SK-N-SH (cell line): ENCODE measurements at regions not wholly inside any gene's neighbourhood (a gene's known extent, or its start where the extent isn't known, plus 50 kb on each side); places are given as distances from the start of the nearest gene placed in this dataset.

Experiments used
- CTCF ChIA-PET: fragments of 300-600, 350-600 bp; formaldehyde crosslinking; extraction: SDS; loops from one replicate; lab custom pipeline; 2021; lab: Yijun Ruan, JAX
- POLR2A ChIA-PET: fragments of 350-600 bp; sonication (Branson Sonifier 250); formaldehyde crosslinking; extraction: SDS; loops from one replicate; lab custom pipeline; 2020; ENCODE audit warnings: antibody characterized with exemption, inconsistent platforms; lab: Yijun Ruan, JAX
- DNase-seq: peaks from one replicate; pipeline ENCODE4 v3.0.0; 2012
- H2AFZ ChIP-seq: fragments of 200-600 bp; sonication (generic); 2 replicates; pipeline ENCODE4 v1.8.1; 2016; ENCODE audit warnings: antibody characterized with exemption, mild to moderate bottlenecking, low read depth
- H3F3A ChIP-seq: fragments of 200-600 bp; sonication (generic); replicated peaks from 2 replicates; pipeline ENCODE3; 2016; ENCODE audit warnings: antibody characterized with exemption, mild to moderate bottlenecking; ENCODE audit not compliant: insufficient read depth
- H3K27ac ChIP-seq, 2 experiments: fragments of 200-500 bp in 1 of 2; fragments of 200-600 bp in 1 of 2; sonication (Bioruptor generic) in 1 of 2; sonication (generic), shearing (Covaris generic) in 1 of 2; 2 replicates each; pipeline versions ENCODE4 v1.5.1 to v1.6.1; 2014 to 2016; ENCODE audit warnings: low read depth in 2 of 2, inconsistent platforms in 1 of 2, low read length in 1 of 2, mild to moderate bottlenecking in 1 of 2, mixed read lengths in 1 of 2
- H3K27me3 ChIP-seq: fragments of 200-600 bp; sonication (generic), shearing (Covaris generic); 2 replicates; pipeline ENCODE4 v1.6.1; 2016; ENCODE audit warnings: mixed run types; ENCODE audit not compliant: insufficient read depth
- H3K36me3 ChIP-seq, 2 experiments: fragments of 200-500 bp in 1 of 2; fragments of 200-600 bp in 1 of 2; sonication (Bioruptor generic) in 1 of 2; sonication (generic) in 1 of 2; replicated peaks in 1 of 2; 2 replicates each; pipeline versions ENCODE3 to v1.5.1; 2014 to 2016; ENCODE audit warnings: low read length in 1 of 2, mild to moderate bottlenecking in 1 of 2; ENCODE audit not compliant: insufficient read depth in 2 of 2, control insufficient read depth in 1 of 2
- H3K4me1 ChIP-seq, 2 experiments: fragments of 200-500 bp in 1 of 2; fragments of 200-600 bp in 1 of 2; sonication (Bioruptor generic) in 1 of 2; sonication (generic), shearing (Covaris generic) in 1 of 2; 2 replicates each; pipeline versions ENCODE4 v1.5.1 to v1.6.1; 2014 to 2016; ENCODE audit warnings: low read depth in 1 of 2, low read length in 1 of 2, mixed run types in 1 of 2; ENCODE audit not compliant: insufficient read depth in 2 of 2, control insufficient read depth in 1 of 2
- H3K4me2 ChIP-seq: fragments of 200-600 bp; sonication (generic), shearing (Covaris generic); 2 replicates; pipeline ENCODE4 v1.6.1; 2017; ENCODE audit warnings: mixed run types
- H3K4me3 ChIP-seq, 2 experiments: fragments of 200-500 bp in 1 of 2; fragments of 200-600 bp in 1 of 2; sonication (Bioruptor generic) in 1 of 2; sonication (generic), shearing (Covaris generic) in 1 of 2; 2 replicates each; pipeline versions ENCODE4 v1.5.1 to v1.8.1; 2014 to 2016; ENCODE audit warnings: low read depth in 2 of 2, inconsistent platforms in 1 of 2, low read length in 1 of 2, mild to moderate bottlenecking in 1 of 2, mixed read lengths in 1 of 2, moderate library complexity in 1 of 2
- H3K79me2 ChIP-seq: fragments of 200-600 bp; sonication (generic); 2 replicates; pipeline ENCODE4 v1.8.1; 2017; ENCODE audit warnings: mild to moderate bottlenecking; ENCODE audit not compliant: insufficient read depth
- H3K9ac ChIP-seq: fragments of 200-600 bp; sonication (generic); 2 replicates; pipeline ENCODE4 v1.6.1; 2017; ENCODE audit warnings: mixed run types
- H3K9me2 ChIP-seq: fragments of 200-600 bp; sonication (generic); 2 replicates; pipeline ENCODE4 v1.6.1; 2017; ENCODE audit warnings: mixed run types
- H3K9me3 ChIP-seq: fragments of 200-600 bp; sonication (generic); 2 replicates; pipeline ENCODE4 v1.6.1; 2017; ENCODE audit warnings: mixed run types, mild to moderate bottlenecking, moderate library complexity
- H4K20me1 ChIP-seq: fragments of 200-600 bp; sonication (generic); 2 replicates; pipeline ENCODE4 v1.6.1; 2017; ENCODE audit warnings: mild to moderate bottlenecking, mixed run types; ENCODE audit not compliant: insufficient read depth
- CHD2 ChIP-seq: fragments of 150-350 bp; IDR thresholded peaks from 2 replicates; pipeline ENCODE4 v1.6.1; 2018; ENCODE audit warnings: low read length; ENCODE audit not compliant: partially characterized antibody
- ELF1 ChIP-seq: IDR thresholded peaks from 2 replicates; pipeline ENCODE4 v1.4.0; 2012
- FOXM1 ChIP-seq: IDR thresholded peaks from 2 replicates; pipeline ENCODE4 v1.4.0; 2012; ENCODE audit warnings: low read depth, mild to moderate bottlenecking
- GABPA ChIP-seq: IDR thresholded peaks from 2 replicates; pipeline ENCODE4 v1.4.0; 2012; ENCODE audit warnings: low read depth, mild to moderate bottlenecking
- GATA2 ChIP-seq: sonication (generic); formaldehyde crosslinking; IDR thresholded peaks from 2 replicates; pipeline ENCODE4 v1.5.0; 2020; ENCODE audit warnings: mild to moderate bottlenecking, missing genetic modification reagents
- NRF1 ChIP-seq: IDR thresholded peaks from 2 replicates; pipeline ENCODE4 v1.6.1; 2012; ENCODE audit warnings: low read depth, mild to moderate bottlenecking, low read length
- REST ChIP-seq: IDR thresholded peaks from 2 replicates; pipeline ENCODE4 v1.6.1; 2012; ENCODE audit warnings: mild to moderate bottlenecking, low read depth, low read length, moderate library complexity
- SMC3 ChIP-seq: IDR thresholded peaks from 2 replicates; pipeline ENCODE4 v1.6.1; 2012; ENCODE audit warnings: low read depth, low read length, improper control_type of control experiment
- USF2 ChIP-seq: fragments of 150-350 bp; IDR thresholded peaks from 2 replicates; pipeline ENCODE4 v1.6.1; 2017; ENCODE audit warnings: antibody characterized with exemption, low read length, low read depth, borderline replicate concordance
- WGBS: methylation state at CpG from one replicate; pipeline ENCODE4 v1.1.6; 2017; ENCODE audit warnings: low lambda C conversion rate; 5-methylcytosine and 5-hydroxymethylcytosine counted together
- TF ChIP-seq, protein P1 (sequence below): IDR thresholded peaks from 2 replicates; pipeline ENCODE4; 2012

DNA sequence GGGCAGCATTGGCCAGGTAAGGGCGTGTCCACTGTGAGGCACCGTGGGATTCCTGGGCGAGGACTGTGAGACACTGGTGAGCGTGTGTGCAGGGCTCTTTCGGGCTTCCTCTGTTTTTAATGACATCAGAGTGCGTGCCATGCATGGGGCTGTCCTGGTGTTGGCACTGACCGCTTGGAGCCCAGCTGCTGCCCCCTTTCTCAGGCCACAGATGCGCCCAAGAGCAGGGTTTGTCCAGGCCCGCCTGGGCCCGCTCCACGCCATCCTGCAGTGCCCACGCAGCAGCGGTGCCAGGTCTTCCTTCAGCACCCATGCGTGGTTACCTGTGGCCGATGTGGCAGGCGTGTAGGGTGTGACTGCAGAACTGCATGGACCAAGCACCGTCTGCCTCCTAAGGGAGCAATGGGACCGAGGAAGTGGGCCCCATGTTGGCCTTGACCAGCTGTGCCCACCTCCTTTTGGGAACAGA, 72.3 kb upstream of the SEPTIN5 start:
- Histone ChIP-seq H3K79me2 (no peaks in the 10 kb centered on the region), H3K9me2 (no peaks in the 10 kb centered on the region), H3K4me3 (no peak overlapping the region), H3K27ac (no peak overlapping the region), H3F3A (no peaks in the 10 kb centered on the region), H3K9me3 (no peaks in the 10 kb centered on the region), H3K4me2 (no peak overlapping the region), H3K27me3 (no peaks in the 10 kb centered on the region; the same call in 1 of the 2 replicates), H4K20me1 (no peaks in the 10 kb centered on the region), H3K9ac (no peak overlapping the region), H3K4me1 (peaks cover 0 to 3% of the 10 kb centered on the region in 2 experiments; a peak in 1 of 4 replicates), H2AFZ (no peak overlapping the region), H3K36me3 (no peaks in the 10 kb centered on the region)
- WGBS, result 54% methylated on average over 11 of the region's 18 CpGs
- ChIA-PET POLR2A (no interaction called here), CTCF (no interaction called here)
- no peak for TF ChIP-seq SMC3
- TF ChIP-seq GABPA, result no peak
- TF ChIP-seq FOXM1, result no peak
- TF ChIP-seq REST, result no peak
- TF ChIP-seq, protein P1, sequence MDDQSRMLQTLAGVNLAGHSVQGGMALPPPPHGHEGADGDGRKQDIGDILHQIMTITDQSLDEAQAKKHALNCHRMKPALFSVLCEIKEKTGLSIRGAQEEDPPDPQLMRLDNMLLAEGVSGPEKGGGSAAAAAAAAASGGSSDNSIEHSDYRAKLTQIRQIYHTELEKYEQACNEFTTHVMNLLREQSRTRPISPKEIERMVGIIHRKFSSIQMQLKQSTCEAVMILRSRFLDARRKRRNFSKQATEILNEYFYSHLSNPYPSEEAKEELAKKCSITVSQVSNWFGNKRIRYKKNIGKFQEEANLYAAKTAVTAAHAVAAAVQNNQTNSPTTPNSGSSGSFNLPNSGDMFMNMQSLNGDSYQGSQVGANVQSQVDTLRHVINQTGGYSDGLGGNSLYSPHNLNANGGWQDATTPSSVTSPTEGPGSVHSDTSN, result no peak
- TF ChIP-seq ELF1, result no peak
- no peak for TF ChIP-seq CHD2
- TF ChIP-seq USF2, result no peak
- no peak for TF ChIP-seq NRF1
- TF ChIP-seq GATA2 (CRISPR knock-in tag), result no peak
- DNase-seq, result no peak
